IMR-90 (cell line): ENCODE measurements at regions not wholly inside any gene's neighbourhood (a gene's known extent, or its start where the extent isn't known, plus 50 kb on each side); places are given as distances from the start of the nearest gene placed in this dataset.

Source experiments
- ATAC-seq: fragments of 200-7000 bp; cut with Tn5 transposase; 2 replicates; pipeline ENCODE4 v1.9.1; 2020; ENCODE audit warnings: low read depth, mild to moderate bottlenecking, moderate library complexity
- BruUV-seq: library from RNA; stranded (reverse); fragments of 400-500 nt; replicated peaks from 2 replicates; lab custom pipeline; 2021; lab: Mats Ljungman, UMichigan
- CTCF ChIA-PET: fragments of 300-600 bp; formaldehyde crosslinking; extraction: SDS; loops from one replicate; lab custom pipeline; 2021; ENCODE audit warnings: antibody characterized with exemption; lab: Yijun Ruan, JAX
- POLR2A ChIA-PET: fragments of 300-600 bp; sonication (Branson Sonifier 250); formaldehyde crosslinking; loops from one replicate; lab custom pipeline; 2022; ENCODE audit warnings: antibody characterized with exemption; ENCODE audit not compliant: unreplicated experiment; lab: Charles Lee
- DNase-seq: peaks from one replicate; pipeline ENCODE4 v3.0.0; 2013
- H2AFZ ChIP-seq: replicated peaks from 2 replicates; pipeline ENCODE3; 2013; ENCODE audit warnings: low read length, mild to moderate bottlenecking; ENCODE audit not compliant: poor library complexity
- H2AK5ac ChIP-seq: 2 replicates; pipeline ENCODE4 v1.6.1; 2013; ENCODE audit warnings: low read depth, low read length, inconsistent platforms
- H2AK9ac ChIP-seq: replicated peaks from 2 replicates; pipeline ENCODE3; 2013; ENCODE audit warnings: mild to moderate bottlenecking, low read depth, low read length, moderate library complexity; ENCODE audit not compliant: poor library complexity
- H2BK120ac ChIP-seq: 2 replicates; pipeline ENCODE4 v1.6.1; 2013; ENCODE audit warnings: low read depth, low read length, inconsistent platforms
- H2BK15ac ChIP-seq: 3 replicates; pipeline ENCODE4 v1.6.1; 2013; ENCODE audit warnings: low read depth, low read length, inconsistent platforms
- H2BK20ac ChIP-seq: 2 replicates; pipeline ENCODE4 v1.6.1; 2013; ENCODE audit warnings: low read depth, mild to moderate bottlenecking, inconsistent platforms, low read length, moderate library complexity
- H2BK5ac ChIP-seq: 2 replicates; pipeline ENCODE4 v1.6.1; 2013; ENCODE audit warnings: mild to moderate bottlenecking, low read depth, low read length, inconsistent platforms; ENCODE audit not compliant: poor library complexity, severe bottlenecking
- H3K14ac ChIP-seq: replicated peaks from 2 replicates; pipeline ENCODE4 v1.6.1; 2013; ENCODE audit warnings: low read depth, low read length, inconsistent platforms
- H3K18ac ChIP-seq: 2 replicates; pipeline ENCODE4 v1.6.1; 2013; ENCODE audit warnings: low read depth, low read length, control low read depth
- H3K23ac ChIP-seq: 2 replicates; pipeline ENCODE4 v1.6.1; 2013; ENCODE audit warnings: low read depth, low read length, inconsistent platforms
- H3K27ac ChIP-seq: 2 replicates; pipeline ENCODE4 v1.5.1; 2013; ENCODE audit warnings: mild to moderate bottlenecking, control low read depth, low read length; ENCODE audit not compliant: insufficient read depth
- H3K27me3 ChIP-seq: 2 replicates; pipeline ENCODE4 v1.6.1; 2013; ENCODE audit warnings: low read length; ENCODE audit not compliant: control insufficient read depth, insufficient read depth
- H3K36me3 ChIP-seq: 2 replicates; pipeline ENCODE4 v1.6.1; 2013; ENCODE audit warnings: low read length, mixed read lengths; ENCODE audit not compliant: control insufficient read depth, insufficient read depth
- H3K4ac ChIP-seq: 2 replicates; pipeline ENCODE4 v1.6.1; 2013; ENCODE audit warnings: low read depth, low read length, inconsistent platforms
- H3K4me1 ChIP-seq: 2 replicates; pipeline ENCODE4 v1.6.1; 2013; ENCODE audit warnings: low read length, mixed read lengths; ENCODE audit not compliant: control insufficient read depth, insufficient read depth
- H3K4me2 ChIP-seq: 2 replicates; pipeline ENCODE4 v1.6.1; 2013; ENCODE audit warnings: low read depth, mild to moderate bottlenecking, control low read depth, low read length, moderate library complexity
- H3K4me3 ChIP-seq: 2 replicates; pipeline ENCODE4 v1.5.1; 2013; ENCODE audit warnings: low read depth, mild to moderate bottlenecking, control low read depth, low read length, moderate library complexity; ENCODE audit not compliant: insufficient read depth
- H3K56ac ChIP-seq: 2 replicates; pipeline ENCODE4 v1.6.1; 2013; ENCODE audit warnings: low read length, inconsistent platforms; ENCODE audit not compliant: insufficient read depth; ENCODE audit errors: extremely low read depth
- H3K79me1 ChIP-seq, 2 experiments: 2 replicates each; pipeline ENCODE4 v1.6.1; 2013; ENCODE audit warnings: low read length in 2 of 2, inconsistent platforms in 1 of 2, low read depth in 1 of 2
- H3K9ac ChIP-seq: 2 replicates; pipeline ENCODE4 v1.6.1; 2013; ENCODE audit warnings: low read depth, low read length, control low read depth
- H3K9me1 ChIP-seq: 2 replicates; pipeline ENCODE4 v1.6.1; 2013; ENCODE audit warnings: low read length, inconsistent platforms; ENCODE audit not compliant: insufficient read depth
- H3K9me3 ChIP-seq: 2 replicates; pipeline ENCODE4 v1.6.1; 2013; ENCODE audit warnings: low read length; ENCODE audit not compliant: control insufficient read depth, insufficient read depth
- H4K20me1 ChIP-seq: 2 replicates; pipeline ENCODE4 v1.6.1; 2013; ENCODE audit warnings: low read length, inconsistent platforms; ENCODE audit not compliant: insufficient read depth
- H4K5ac ChIP-seq: 2 replicates; pipeline ENCODE4 v1.6.1; 2013; ENCODE audit warnings: mild to moderate bottlenecking, low read depth, low read length, control low read depth
- H4K8ac ChIP-seq, 2 experiments: 2 replicates each; pipeline ENCODE4 v1.6.1; 2013; ENCODE audit warnings: low read depth in 2 of 2, low read length in 2 of 2, control low read depth in 1 of 2, inconsistent platforms in 1 of 2
- H4K91ac ChIP-seq: 2 replicates; pipeline ENCODE4 v1.6.1; 2013; ENCODE audit warnings: low read depth, low read length, inconsistent platforms; ENCODE audit not compliant: insufficient read depth
- BHLHE40 ChIP-seq: fragments of 150-350 bp; IDR thresholded peaks from 2 replicates; pipeline ENCODE4 v1.6.1; 2016; ENCODE audit warnings: mild to moderate bottlenecking, low read depth, low read length
- CEBPB ChIP-seq: IDR thresholded peaks from 2 replicates; pipeline ENCODE4 v1.6.1; 2012; ENCODE audit warnings: low read depth, low read length, improper control_type of control experiment
- CHD1 ChIP-seq: IDR thresholded peaks from 2 replicates; pipeline ENCODE4 v1.6.1; 2012; ENCODE audit warnings: low read depth, low read length, improper control_type of control experiment
- FOS ChIP-seq: fragments of 150-350 bp; IDR thresholded peaks from 2 replicates; pipeline ENCODE4 v1.6.1; 2016; ENCODE audit warnings: low read depth, low read length
- MAZ ChIP-seq: IDR thresholded peaks from 2 replicates; pipeline ENCODE4 v1.6.1; 2012; ENCODE audit warnings: low read depth, mild to moderate bottlenecking, low read length, improper control_type of control experiment, moderate library complexity, borderline replicate concordance
- MXI1 ChIP-seq: IDR thresholded peaks from 2 replicates; pipeline ENCODE4 v1.6.1; 2012; ENCODE audit warnings: low read depth, mild to moderate bottlenecking, low read length, moderate library complexity, borderline replicate concordance
- NFE2L2 ChIP-seq: fragments of 150-350 bp; IDR thresholded peaks from 2 replicates; pipeline ENCODE4 v1.6.1; 2016; ENCODE audit warnings: low read depth, mild to moderate bottlenecking, low read length
- POLR2A ChIP-seq: IDR thresholded peaks from 2 replicates; pipeline ENCODE4 v1.6.1; 2012; ENCODE audit warnings: mild to moderate bottlenecking, low read depth, low read length
- RAD21 ChIP-seq: IDR thresholded peaks from 2 replicates; pipeline ENCODE4 v1.6.1; 2012; ENCODE audit warnings: low read length, improper control_type of control experiment
- RCOR1 ChIP-seq: IDR thresholded peaks from 2 replicates; pipeline ENCODE4 v1.6.1; 2012; ENCODE audit warnings: mild to moderate bottlenecking, low read length, improper control_type of control experiment; ENCODE audit not compliant: insufficient replicate concordance
- RFX5 ChIP-seq: IDR thresholded peaks from 2 replicates; pipeline ENCODE4 v1.8.0; 2012; ENCODE audit warnings: low read depth, mild to moderate bottlenecking, low read length, moderate library complexity
- SMC3 ChIP-seq: fragments of 150-350 bp; IDR thresholded peaks from 2 replicates; pipeline ENCODE4 v1.6.1; 2016; ENCODE audit warnings: low read depth, mild to moderate bottlenecking, antibody characterized with exemption, low read length, moderate library complexity
- WGBS, 2 experiments: methylation state at CpG; one replicate each; pipeline versions ENCODE4 v1.1.5 to v1.1.7; 2013; ENCODE audit warnings: missing lambda C conversion rate in 2 of 2; ENCODE audit not compliant: insufficient read length in 1 of 2; ENCODE audit errors: extremely low coverage in 2 of 2; 5-methylcytosine and 5-hydroxymethylcytosine counted together
- dilution Hi-C: fragments of 300-500 bp; cut with HindIII; formaldehyde crosslinking; loops from one replicate; pipeline ENCODE4 v1.14.3; 2018; ENCODE audit warnings: low sequenced_read_pairs; ENCODE audit not compliant: unreplicated experiment
- in situ Hi-C: fragments of 300-500 bp; cut with MboI; formaldehyde crosslinking; loops from 3 replicates; pipeline ENCODE4 v1.14.3; 2019; ENCODE audit warnings: low sequenced_read_pairs, inconsistent platforms, mixed read lengths
- intact Hi-C: fragments of 100-400 bp; cut with micrococcal nuclease; formaldehyde crosslinking; loops from 2 replicates; pipeline ENCODE4 v1.10.0; 2022
- TF ChIP-seq, protein P1 (sequence below): fragments of 150-350 bp; IDR thresholded peaks from 2 replicates; pipeline ENCODE4 v1.6.1; 2016; ENCODE audit warnings: low read depth, mild to moderate bottlenecking, low read length, moderate library complexity, borderline replicate concordance
- TF ChIP-seq, protein P2 (sequence below): conservative IDR thresholded peaks from 2 replicates; pipeline ENCODE4 v1.5.1; 2012; ENCODE audit warnings: mild to moderate bottlenecking, low read depth, low read length, improper control_type of control experiment
- TF ChIP-seq, protein P3 (sequence below): fragments of 150-350 bp; IDR thresholded peaks from 2 replicates; pipeline ENCODE4 v1.6.1; 2017; ENCODE audit warnings: mild to moderate bottlenecking, antibody characterized with exemption, low read length, low read depth

DNA sequence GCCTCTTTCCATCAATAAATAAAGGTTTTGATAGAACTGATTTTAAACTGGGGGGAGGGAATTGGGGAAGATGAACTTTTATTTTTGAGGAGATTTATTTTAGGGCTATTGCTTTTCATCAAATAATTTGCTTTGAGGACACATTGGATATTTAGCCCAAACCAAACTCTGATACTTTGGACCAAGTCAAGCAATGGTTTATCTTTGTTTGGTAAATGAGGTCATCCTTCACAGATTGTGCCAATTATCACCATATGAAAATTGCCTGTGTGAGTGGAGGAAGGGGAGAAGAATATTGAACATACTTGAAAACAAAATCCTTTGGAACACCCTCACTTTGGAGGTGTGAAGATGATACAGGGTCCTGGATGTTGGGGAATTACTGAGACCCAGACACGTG is 176.9 kb upstream of the CD180 start:
- intact Hi-C loops: no loop called here
- Histone ChIP-seq H4K5ac (no peak overlapping the region), H3K14ac (no peak overlapping the region), H2AK5ac (no peak overlapping the region), H3K36me3 (no peaks in the 10 kb centered on the region), H3K4me2 (no peak overlapping the region), H3K4me3 (no peak overlapping the region), H4K20me1 (no peaks in the 10 kb centered on the region), H3K56ac (no peak overlapping the region), H3K4me1 (no peaks in the 10 kb centered on the region), H3K23ac (no peak overlapping the region), H3K27me3 (no peaks in the 10 kb centered on the region; the same call in 1 of the 2 replicates), H3K9me3 (no peaks in the 10 kb centered on the region), H2AFZ (no peak overlapping the region), H3K18ac (no peak overlapping the region), H4K91ac (no peak overlapping the region), H2AK9ac (no peak overlapping the region), H3K9me1 (no peaks in the 10 kb centered on the region), H4K8ac (no peak overlapping the region), H2BK5ac (no peak overlapping the region), H2BK15ac (no peak overlapping the region), H3K79me1 (no peaks in the 10 kb centered on the region), H2BK120ac (no peak overlapping the region), H3K27ac (no peak overlapping the region), H3K4ac (no peak overlapping the region), H3K9ac (no peak overlapping the region), H2BK20ac (no peak overlapping the region)
- TF ChIP-seq RAD21 (no peak), RCOR1 (no peak), POLR2A (no peak), MXI1 (no peak), CHD1 (no peak), BHLHE40 (no peak), FOS (no peak), NFE2L2 (no peak), RFX5 (no peak), CEBPB (no peak), MAZ (no peak), SMC3 (no peak)
- TF ChIP-seq, protein P1, sequence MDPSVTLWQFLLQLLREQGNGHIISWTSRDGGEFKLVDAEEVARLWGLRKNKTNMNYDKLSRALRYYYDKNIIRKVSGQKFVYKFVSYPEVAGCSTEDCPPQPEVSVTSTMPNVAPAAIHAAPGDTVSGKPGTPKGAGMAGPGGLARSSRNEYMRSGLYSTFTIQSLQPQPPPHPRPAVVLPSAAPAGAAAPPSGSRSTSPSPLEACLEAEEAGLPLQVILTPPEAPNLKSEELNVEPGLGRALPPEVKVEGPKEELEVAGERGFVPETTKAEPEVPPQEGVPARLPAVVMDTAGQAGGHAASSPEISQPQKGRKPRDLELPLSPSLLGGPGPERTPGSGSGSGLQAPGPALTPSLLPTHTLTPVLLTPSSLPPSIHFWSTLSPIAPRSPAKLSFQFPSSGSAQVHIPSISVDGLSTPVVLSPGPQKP: no peak
- TF ChIP-seq, protein P2, sequence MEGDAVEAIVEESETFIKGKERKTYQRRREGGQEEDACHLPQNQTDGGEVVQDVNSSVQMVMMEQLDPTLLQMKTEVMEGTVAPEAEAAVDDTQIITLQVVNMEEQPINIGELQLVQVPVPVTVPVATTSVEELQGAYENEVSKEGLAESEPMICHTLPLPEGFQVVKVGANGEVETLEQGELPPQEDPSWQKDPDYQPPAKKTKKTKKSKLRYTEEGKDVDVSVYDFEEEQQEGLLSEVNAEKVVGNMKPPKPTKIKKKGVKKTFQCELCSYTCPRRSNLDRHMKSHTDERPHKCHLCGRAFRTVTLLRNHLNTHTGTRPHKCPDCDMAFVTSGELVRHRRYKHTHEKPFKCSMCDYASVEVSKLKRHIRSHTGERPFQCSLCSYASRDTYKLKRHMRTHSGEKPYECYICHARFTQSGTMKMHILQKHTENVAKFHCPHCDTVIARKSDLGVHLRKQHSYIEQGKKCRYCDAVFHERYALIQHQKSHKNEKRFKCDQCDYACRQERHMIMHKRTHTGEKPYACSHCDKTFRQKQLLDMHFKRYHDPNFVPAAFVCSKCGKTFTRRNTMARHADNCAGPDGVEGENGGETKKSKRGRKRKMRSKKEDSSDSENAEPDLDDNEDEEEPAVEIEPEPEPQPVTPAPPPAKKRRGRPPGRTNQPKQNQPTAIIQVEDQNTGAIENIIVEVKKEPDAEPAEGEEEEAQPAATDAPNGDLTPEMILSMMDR: no peak
- TF ChIP-seq, protein P3, sequence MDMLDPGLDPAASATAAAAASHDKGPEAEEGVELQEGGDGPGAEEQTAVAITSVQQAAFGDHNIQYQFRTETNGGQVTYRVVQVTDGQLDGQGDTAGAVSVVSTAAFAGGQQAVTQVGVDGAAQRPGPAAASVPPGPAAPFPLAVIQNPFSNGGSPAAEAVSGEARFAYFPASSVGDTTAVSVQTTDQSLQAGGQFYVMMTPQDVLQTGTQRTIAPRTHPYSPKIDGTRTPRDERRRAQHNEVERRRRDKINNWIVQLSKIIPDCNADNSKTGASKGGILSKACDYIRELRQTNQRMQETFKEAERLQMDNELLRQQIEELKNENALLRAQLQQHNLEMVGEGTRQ: no peak
- ChIA-PET CTCF (no interaction called here), POLR2A (no interaction called here)
- no peak for ATAC-seq
- in situ Hi-C loops: no loop called here
- dilution Hi-C loops: no loop called here
- WGBS, 2 experiments: no CpG with 5 or more reads among the region's 1 CpG
- no TSS peak for BruUV-seq
- no peak for DNase-seq
